Activated CD8-positive, alpha-beta memory T cell treated with anti-CD3 and anti-CD28 coated beads for 4 hours (primary cell): ENCODE measurements at regions not wholly inside any gene's neighbourhood (a gene's known extent, or its start where the extent isn't known, plus 50 kb on each side); places are given as distances from the start of the nearest gene placed in this dataset.

ENCODE experiments used
- DNase-seq, 2 donors: peaks; one replicate each; pipeline ENCODE4 v3.0.0-alpha.2; 2020; ENCODE audit warnings: low read depth in 2 of 2

DNA sequence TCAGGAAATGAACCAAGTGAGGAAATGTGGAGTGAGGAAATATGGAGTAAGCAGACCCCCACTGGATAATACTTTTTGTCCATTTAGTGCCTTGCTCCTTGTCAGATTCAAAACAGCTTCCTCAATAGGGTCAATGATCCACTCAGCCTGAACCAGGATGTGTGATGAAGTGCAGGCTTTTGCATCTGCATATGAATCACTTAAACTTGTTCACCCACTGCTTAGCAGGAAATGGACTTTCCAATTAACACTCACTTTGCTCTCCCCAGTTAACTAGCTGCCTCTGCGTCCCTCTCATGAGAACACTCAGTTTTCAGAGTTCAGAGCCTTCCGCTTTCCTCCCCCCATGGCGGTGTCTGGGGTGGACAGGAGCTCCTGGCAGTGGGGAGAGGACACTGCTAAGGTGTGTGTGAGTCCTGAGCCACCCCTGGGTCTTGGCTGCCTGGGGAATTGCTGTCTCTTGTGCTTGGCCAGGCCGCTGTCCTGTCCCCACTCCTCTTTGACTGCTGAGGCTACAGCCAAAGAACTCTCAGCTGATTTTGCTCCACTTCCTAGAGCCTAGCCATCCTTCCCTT lies 621.8 kb downstream of the CDH26 start:
- DNase-seq, result no peak

DNA sequence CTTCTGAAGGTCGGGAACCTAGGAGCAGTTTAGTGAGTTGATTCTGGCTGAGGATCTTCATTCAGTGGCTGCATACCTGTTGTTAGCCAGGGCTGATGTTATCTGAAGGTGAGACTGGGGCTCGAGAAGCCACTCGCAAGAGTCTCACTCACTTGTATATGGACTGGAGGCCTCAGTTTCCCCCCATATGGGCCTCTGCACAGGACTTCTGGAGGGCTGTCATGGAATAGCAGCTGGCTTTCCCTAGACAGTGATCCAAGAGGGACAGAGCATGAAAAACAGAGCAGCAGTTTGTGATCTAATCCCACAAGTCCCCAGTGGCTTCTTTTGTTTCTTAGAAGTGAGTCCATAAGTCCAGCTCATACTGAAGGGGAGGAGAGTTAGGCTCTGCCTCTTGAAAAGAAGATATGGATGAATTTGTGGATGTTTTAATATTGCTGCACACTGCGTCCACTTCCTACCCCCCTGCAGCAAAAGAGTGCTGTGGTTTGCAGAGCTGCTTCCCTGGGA lies 623.4 kb downstream of the CDH26 start:
- DNase-seq, result no peak

DNA sequence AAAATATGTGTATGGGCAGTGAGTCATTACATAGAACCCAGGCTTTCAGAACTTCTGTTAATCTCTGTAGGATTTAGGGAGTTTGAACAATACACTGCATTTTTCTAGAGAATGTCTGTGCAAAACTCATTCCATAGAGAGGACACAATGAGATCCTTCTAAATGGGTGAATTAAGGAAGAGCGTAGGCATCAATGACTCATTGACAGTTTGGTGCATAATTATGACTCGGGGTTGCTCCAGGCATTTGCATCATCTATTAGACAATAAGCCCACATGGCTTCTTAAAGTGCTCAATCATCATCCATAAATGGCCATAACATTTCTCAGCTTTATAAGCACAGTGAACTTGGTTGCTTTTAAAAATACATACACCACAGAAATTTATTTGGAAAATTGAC lies 625.5 kb downstream of the CDH26 start:
- no peak for DNase-seq

DNA sequence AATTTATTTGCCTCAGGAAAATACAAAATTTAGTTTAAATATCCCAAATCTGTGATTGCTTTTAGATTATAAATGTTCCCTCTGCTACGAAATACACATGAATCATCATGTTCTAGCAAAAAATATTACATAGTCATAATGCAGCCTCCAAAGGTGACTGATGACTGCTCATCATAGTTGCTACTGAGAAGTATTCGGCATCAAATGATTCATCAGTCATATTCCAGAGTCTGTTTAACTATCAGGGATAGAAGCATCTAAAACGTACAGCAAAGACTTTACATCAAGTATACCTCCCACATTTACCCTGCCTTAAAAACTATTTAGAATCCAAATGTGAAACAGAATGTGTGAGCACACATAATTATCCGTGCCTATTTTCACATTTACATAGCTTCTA lies 626.0 kb downstream of the CDH26 start:
- no peak for DNase-seq

DNA sequence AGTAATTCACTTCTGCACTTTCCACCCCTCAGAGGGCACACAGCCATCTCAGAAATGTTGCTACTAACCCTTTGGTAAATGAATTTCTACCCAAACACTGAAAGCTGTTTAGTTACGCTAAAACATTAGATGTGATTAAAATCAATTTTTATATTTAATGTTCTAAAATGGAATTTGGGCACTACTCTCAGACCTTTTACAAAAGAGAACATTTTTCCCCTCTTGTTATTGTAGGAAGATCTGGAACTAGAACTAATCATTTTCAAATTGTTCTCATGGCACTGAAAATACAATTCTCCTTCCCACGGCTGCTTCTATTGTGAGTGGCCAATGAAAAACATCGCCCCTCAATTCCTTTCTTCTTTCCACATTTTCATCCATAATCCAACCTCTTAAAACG lies 627.4 kb downstream of the CDH26 start:
- DNase-seq, result no peak

DNA sequence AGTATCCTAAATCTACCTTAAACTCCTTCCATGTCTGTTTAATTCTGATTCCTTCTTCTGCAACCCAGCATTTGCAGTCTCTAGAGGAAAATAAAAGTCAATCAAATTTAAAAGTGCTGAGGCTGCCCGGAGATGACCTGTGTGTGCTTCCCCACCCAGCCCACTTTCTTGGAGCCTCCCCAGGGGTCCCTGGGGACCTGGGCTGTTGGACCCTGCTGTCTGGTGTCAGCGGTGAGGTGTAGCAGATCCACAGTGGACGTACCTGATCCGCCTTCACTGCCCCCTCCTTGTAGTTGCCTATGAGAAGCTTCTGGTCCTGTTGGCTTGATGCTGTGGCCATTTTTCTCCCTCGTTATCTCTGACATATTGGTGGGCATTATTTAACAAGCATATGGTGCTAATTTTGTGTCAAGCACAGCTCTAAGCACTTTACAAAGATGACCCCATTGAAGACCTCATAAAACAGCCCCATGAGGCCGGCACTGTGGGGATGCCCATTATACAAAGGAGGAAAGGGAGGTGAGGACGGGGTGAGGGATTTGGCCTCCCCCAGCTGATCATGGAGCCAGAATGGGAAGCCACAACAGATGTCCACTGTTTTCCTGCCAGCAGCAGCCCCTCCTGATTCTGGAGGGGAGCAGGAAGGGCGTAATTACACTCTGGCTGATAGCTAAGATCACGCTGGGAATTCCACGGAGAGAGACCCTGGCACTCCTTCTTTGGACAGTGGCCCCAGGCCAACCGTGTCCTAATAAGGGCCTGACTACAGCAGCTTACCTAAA lies 628.2 kb downstream of the CDH26 start:
- DNase-seq, result no peak

DNA sequence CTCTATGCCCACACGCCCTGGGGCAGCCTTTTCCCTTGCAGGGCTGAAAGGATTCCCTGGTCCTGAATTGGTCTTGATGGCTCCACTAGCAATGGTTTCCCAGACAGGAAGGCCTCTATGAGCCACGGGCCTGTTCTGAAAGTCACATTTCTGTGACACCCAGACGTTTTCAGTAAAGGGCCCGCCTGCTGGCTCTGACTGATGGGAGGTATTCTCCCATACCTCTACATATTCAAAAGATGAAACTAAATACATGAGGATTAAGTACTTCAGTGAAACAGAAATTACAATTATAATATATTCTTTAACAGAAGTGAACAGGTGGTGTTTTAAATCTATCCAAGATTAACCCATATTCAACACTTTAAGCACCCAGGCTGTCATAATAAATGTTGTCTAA lies 629.8 kb downstream of the CDH26 start:
- no peak for DNase-seq

DNA sequence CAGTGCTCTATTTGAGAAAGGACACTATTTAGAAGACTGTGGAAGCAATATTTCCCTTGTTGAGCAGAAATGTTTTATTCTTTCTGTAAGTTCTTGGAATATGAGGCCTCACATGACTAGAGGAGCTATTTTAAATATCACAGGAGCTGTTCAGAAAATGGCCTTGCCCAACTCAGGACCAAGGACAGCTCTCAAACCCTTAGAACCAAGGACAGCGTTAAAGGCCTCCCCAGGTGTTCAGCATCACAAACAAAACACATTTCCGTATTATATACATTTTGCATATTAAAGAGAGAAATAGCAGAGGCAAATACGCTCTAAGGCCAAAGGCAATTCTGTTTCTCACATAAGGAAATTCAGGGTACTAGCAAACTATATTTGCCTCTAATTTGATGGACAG lies 631.4 kb downstream of the CDH26 start:
- no peak for DNase-seq

DNA sequence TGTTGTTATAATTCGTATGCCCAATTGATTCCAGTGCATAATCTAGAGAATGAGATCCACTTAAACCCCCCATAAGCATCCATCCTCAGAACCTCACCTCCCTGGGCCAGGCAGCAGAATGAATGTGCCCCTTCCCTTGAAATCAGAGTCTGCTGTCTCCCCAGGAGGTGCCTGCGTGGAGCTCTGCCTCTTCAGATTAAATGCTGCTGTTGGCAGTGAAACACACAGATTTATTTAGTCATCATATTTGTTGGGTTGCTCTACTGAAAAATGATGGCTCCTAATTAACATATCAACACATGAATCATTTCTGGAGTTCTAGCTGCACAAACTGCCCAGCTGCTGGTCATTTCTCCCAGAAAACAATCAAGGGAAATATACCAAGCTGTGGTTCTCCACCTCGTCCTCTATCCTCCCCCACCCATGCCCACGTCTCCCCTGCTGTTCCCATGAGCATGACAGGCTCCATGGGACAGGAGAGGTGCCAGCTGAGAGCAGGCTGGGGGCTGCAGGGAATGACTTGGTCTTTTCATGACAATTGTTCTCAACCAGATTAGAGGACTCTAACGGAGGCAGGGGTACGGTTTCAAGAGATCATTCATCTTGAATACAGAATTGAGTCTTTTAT lies 633.1 kb downstream of the CDH26 start:
- no peak for DNase-seq

DNA sequence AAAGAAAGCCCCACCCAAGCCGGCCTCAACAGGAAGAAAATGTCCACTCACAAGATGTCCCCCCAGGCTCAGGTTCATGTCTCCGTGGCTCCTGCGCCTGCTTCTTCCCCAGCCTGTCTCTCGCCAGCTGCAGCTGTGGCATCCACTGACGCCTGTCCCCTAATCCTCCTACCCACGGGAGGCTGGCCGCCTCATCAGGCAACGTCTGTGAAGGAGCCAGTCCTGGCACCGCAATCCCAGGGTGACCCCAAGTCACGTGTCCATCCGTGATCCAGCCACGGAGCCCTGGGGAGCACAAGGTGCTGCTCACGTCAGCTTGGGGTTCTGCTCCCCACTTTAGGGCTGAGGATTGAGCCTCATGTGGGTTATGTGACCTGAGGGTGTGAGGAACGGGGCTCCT lies 640.3 kb downstream of the CDH26 start:
- DNase-seq, result no peak

DNA sequence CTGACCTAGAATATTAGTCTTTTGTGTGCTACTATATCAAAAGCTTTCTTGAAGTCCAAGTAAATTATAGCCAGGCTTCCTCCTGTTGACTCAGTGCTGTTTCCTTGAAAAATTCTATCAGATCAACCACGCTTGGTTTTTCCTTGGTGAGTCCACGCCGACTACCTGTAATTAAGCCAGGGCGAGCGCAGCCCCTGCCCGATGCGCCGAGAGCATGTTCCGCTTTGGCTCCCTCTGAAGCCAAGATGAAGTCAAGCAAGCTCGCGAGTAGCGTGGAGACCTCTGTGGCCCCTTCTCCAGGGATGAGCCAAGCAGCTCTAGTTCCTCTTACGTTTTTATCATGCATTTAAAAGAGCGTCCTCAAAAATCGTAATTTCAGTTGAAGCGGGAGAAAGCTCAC lies 641.2 kb downstream of the CDH26 start:
- no peak for DNase-seq

DNA sequence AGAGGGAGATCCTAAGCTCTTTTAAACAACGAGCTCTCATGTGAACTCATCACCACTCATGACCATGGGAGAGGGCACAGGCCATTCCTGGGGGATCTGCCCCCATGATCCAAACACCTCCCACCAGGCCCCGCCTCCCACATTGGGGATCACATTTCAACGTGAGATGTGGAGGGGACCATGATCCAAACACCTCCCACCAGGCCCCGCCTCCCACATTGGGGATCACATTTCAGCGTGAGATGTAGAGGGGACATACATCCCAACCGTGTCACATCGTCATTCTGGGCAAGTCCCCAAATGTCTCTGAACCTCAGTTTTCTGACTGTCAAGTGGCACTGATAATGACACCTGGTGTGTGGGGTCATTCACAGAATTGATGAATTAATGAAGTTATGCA lies 641.8 kb downstream of the CDH26 start:
- no peak for DNase-seq

DNA sequence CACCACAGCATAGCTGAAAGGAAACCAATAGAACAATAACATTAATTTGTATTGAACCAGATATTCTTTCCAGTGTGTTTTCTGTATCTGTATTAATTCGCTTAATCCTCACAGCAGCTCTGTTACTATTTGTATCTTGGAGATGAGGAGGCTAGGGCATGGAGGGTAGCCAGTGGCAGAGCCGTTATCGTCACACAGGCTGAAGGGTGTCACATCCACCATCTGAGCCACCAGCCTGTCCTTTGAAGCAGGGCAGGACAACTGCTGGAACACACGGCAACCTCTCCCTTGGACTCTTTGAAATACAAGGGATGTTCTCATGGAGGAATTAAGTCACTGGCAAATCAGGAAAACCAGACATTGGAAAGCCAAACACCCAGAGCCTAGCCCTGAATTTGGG lies 628.0 kb upstream of the CDH4 start:
- no peak for DNase-seq

DNA sequence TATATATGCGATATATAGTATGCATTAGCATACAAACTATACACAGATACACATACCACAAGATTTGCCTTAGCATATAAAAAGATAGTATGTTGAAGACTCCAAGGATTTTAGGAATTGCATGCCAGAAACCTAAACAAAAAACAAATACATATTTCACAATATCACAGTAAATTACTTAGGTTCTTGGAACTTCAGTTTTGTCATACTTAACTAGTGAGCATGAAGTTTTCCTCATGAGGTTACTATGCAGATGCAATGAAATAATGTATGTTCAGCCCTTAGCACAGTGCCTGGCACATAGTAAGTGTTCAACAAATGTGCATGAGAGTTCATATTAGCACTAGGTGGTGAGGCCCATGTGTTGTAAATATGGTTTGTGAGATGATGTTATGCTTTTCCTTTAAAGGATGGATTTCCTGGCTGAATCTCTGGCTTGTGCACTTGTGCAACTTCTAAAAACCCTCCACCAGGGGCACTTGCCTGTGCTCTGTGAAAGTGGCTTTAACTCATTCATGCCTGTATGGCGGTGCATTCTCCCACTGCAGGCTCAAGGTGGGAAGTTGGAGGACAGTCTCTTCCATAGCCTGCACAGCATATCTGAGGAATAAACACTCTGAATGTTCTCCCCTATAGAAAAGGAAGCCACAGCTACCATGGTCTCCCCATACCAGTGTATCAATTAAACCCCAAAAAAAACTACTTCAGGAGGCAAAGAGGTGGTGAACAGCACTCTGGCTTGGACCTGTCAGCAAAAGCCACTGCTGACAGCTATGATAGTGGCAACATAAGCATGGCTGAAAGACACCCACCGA lies 624.1 kb upstream of the CDH4 start:
- no peak for DNase-seq

DNA sequence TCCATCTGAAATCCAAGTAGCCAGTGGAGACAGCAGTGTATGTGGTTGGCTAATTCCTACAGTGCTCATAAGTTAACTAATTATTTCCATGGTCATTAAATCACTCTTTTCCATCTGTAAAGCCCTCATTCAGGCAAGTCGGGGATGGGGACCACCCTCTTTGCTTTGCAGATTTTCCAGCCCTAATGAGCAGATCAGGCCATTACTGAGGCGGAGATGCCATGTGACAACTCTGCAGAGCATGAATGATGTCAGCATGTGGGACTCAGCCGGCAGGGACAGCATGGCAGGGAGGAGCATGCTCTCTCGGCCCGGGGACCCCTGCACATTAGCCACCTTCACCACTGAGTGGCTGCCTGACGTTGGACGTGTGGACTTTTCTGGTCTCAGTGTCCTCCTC lies 623.3 kb upstream of the CDH4 start:
- no peak for DNase-seq

DNA sequence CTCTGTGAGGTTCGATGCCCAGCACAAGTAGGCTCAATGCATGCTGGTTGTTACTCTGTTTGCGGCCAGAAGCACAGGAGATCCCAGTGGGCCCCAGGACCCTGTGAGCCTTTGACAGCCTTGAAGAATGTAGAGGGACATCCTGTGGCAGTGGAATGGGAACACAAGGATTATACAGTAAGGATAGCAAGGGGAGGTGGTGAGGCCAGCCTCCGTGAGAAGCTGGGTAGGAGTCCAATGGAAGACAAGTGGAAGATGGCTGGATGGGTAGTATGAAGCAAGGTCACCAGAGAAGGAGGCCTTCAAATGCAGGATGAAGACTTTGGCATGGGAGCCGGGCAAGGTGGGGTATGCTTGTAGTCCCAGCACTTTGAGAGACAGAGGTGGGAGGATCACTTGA lies 622.9 kb upstream of the CDH4 start:
- DNase-seq, result no peak

DNA sequence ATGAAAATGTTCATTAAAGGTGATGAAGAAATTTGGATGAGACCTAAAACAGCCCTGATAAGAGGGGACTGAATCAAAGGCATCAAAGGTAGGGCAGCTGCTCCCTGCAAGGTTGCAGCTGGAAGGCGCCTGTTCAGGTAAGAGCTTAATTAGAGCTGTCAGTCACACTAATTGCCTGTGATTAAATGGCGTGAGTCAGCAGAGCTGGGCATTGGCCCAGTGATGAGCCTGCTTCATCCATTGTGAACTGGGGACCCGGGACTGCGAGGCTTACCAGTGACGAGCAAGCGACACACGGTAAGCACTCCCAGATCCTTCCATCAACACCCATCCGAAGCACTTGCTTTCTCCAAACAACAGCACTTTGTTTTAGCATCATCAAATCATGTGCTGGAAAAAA lies 621.5 kb upstream of the CDH4 start:
- no peak for DNase-seq

DNA sequence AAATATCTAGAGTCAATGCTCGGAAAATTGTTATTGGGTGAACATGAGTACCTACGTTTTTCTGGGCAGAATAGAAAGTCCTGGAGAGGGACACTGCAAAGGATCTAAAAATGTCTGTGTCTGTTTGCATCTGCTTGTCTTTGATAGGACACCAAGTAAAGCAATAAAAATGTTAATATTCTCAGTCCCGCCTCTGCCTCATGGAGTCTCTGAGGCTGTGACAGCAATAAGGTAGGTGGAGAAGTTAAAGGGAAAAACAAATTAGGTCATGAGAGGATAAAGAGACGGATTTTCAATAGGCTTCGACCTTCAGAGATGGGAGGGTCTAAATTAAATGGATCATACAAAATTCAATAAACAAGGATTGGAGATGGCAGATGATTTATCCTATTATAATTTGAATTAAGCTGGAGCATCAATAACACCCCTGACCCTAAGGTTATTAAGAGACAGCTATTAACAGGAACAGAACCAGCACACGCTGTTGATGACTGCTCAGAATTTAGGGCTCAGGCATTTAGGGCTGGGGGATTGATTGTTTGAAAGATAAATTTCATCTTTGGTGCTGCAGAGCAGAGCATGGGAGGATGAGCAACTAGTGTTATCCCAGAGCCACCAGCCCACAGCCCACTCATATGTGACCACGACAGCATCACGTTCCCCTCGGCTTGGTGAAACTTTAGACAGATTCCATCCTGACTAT lies 620.3 kb upstream of the CDH4 start:
- DNase-seq, result no peak

DNA sequence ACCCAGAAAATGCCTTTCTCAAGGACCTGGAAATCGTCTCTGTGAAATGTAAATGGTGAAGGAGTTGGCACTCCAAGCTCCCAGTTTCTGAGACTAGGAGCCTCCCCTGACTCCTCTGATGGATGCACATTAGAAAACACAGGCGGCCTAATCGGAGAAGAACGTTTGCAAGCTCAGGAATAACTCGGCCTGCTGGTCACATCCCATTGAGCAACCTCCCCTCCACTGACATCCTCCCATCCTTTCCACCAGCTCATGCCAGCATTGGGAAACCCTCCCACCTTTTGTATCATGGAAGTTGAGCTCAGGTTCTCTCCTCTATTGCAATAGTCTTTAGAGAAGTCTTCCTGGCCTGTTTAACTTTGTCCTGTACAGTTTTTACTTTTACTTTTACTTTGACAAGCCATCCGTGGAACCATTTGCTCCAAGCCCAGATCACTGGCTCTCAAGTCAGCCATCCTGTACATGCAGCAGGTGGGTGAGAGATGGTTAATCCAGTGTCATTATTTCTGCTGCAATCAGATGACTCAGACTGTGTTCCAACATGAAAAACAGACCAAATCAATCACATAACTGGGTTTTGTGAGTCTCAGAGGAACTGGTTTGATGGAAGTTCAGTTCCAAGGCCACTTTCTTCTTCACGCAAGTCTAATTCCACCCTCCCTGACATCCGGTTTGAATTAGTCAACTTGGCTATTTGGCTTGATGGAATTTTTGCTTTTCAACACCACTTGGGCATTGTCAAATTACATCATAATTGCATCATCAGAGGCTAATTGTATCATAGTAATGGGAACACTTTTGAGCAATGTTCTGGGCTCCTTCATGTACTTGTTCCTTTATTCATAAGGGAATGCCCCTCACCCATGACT lies 619.4 kb upstream of the CDH4 start:
- no peak for DNase-seq

DNA sequence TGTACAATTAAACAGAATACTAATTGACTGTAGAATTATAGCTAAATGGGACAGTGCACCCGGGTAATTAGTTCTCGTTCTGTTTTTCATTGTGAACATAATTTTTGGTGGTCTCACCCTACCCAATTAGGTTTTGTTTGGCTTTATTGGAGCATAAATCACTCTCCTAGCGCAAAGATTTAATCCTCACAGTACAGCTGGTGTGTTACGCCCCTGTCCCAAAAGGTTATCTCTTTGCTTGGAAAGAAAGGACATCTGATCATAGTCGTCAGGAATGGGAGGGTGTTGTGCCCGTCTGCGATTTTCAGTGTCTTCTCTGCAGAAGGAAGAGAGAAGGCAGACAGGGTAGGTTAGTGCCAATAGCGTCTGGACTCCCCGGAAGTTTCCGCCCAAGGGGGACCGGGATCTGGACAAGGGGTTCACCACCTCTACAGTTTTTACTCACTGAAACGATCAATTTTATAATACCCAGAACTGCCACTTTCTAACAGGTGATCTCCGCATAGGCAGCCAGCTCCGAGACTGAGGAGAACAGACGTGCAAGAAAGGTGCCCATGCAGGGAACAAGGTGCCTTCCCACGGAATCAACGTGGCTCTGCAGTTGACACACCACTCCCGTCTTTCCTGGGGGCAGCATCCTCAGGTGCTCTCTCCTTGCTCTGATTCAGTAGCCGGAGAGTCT lies 617.4 kb upstream of the CDH4 start:
- DNase-seq, result no peak
